Tibial artery (tissue), 4 donors: ENCODE measurements at regions not wholly inside any gene's neighbourhood (a gene's known extent, or its start where the extent isn't known, plus 50 kb on each side); places are given as distances from the start of the nearest gene placed in this dataset.

Source experiments
- DNase-seq, 2 donors: peaks; one replicate each; pipeline ENCODE4 v3.0.0-alpha.2; 2019
- H3K27ac ChIP-seq, 2 donors: fragments of 200-600 bp; sonication (generic) in 1 of 2; 1 replicate in 1 of 2; 2 replicates in 1 of 2; pipeline ENCODE4 v1.5.1; 2018 to 2019; ENCODE audit warnings: mild to moderate bottlenecking in 1 of 2
- H3K27me3 ChIP-seq, 2 donors: fragments of 200-600 bp; sonication (generic) in 1 of 2; one replicate each; pipeline versions ENCODE4 v1.5.1 to v1.6.0; 2016 to 2019
- H3K36me3 ChIP-seq, 3 donors: fragments of 200-600 bp; sonication (generic) in 2 of 3; one replicate each; pipeline ENCODE4 v1.5.1; 2016 to 2019; ENCODE audit warnings: mild to moderate bottlenecking in 2 of 3
- H3K4me1 ChIP-seq, 4 donors: fragments of 200-600 bp; sonication (generic) in 2 of 4; 1 replicate in 3 of 4; 2 replicates in 1 of 4; pipeline ENCODE4 v1.5.1; 2016 to 2019
- H3K4me3 ChIP-seq, 2 donors: fragments of 200-600 bp; sonication (generic) in 1 of 2; 1 replicate in 1 of 2; 2 replicates in 1 of 2; pipeline ENCODE4 v1.5.1; 2018 to 2019; ENCODE audit warnings: mild to moderate bottlenecking in 2 of 2
- H3K9me3 ChIP-seq, 3 donors: fragments of 200-600 bp; sonication (generic) in 1 of 3; one replicate each; pipeline ENCODE4 v1.5.1; 2016 to 2019
- intact Hi-C: fragments of 100-400 bp; cut with DNase I; formaldehyde crosslinking; loops from one replicate; pipeline ENCODE4 v1.15.0; 2023; ENCODE audit warnings: low total_unique reads
- TF ChIP-seq, protein P1 (sequence below), 2 experiments: fragments of 200-600 bp in 1 of 2; fragments of 450-650 bp in 1 of 2; IDR thresholded peaks; one replicate each; pipeline ENCODE4 v1.5.1; 2017 to 2019; ENCODE audit warnings: antibody characterized with exemption in 2 of 2, mild to moderate bottlenecking in 1 of 2, moderate library complexity in 1 of 2

DNA sequence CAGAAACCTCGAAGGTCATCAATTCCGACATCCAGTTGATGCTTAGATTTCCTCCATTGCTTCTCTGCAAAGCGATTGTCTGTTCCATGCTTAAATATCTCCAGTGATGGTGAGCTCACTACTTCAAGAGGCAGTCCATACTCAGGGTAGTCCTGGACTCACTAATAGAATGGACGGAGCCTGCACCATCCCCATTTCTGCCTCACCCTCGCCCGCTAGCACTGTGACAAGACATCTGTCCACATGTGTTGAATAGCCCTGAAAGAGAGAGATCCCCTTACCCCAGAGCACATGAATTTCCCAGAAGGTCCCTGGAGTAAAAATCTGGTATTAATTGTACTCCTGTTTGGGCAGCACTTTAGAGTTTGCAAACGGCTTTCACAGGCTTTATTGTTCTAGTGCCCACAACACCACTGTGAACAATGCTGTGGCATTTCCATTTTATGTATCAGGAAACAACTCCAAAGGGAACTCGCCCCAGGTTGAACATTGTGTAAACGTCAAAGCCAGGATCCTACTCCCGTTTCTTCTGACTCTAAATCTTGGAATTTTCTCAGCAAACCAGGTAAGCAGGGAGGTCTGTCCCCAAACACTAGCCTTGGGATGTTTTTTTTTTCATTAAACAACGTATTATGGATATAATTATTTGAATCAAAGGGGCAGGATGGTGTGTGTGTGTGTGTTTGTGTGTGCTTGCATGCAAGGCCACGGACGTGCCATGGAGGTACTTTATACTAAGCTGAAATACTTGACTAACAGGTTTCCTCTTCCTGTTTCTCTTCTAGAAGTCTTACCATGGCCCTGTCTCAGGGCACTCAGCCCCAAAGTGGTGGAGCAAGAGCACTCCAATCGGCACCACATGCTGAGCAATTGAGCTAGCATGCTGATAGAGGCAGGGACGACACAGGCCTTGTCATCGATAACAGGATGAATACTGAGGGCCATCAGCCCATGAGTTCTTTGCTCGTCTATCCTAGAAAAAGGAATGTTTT lies 198.3 kb downstream of the OPA1 start:
- no peaks in the 10 kb centered on the region for H3K9me3 ChIP-seq
- TF ChIP-seq, protein P1, sequence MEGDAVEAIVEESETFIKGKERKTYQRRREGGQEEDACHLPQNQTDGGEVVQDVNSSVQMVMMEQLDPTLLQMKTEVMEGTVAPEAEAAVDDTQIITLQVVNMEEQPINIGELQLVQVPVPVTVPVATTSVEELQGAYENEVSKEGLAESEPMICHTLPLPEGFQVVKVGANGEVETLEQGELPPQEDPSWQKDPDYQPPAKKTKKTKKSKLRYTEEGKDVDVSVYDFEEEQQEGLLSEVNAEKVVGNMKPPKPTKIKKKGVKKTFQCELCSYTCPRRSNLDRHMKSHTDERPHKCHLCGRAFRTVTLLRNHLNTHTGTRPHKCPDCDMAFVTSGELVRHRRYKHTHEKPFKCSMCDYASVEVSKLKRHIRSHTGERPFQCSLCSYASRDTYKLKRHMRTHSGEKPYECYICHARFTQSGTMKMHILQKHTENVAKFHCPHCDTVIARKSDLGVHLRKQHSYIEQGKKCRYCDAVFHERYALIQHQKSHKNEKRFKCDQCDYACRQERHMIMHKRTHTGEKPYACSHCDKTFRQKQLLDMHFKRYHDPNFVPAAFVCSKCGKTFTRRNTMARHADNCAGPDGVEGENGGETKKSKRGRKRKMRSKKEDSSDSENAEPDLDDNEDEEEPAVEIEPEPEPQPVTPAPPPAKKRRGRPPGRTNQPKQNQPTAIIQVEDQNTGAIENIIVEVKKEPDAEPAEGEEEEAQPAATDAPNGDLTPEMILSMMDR (IDR thresholded peaks at IDR 0.05): no peak
- H3K4me3 ChIP-seq: no peak overlapping the region
- no peaks in the 10 kb centered on the region for H3K4me1 ChIP-seq
- peaks cover 0 to 38% of the 10 kb centered on the region in 2 donors for H3K27me3 ChIP-seq
- no peak for DNase-seq
- intact Hi-C loops: no loop called here
- no peaks in the 10 kb centered on the region for H3K36me3 ChIP-seq
- H3K27ac ChIP-seq: no peak overlapping the region

DNA sequence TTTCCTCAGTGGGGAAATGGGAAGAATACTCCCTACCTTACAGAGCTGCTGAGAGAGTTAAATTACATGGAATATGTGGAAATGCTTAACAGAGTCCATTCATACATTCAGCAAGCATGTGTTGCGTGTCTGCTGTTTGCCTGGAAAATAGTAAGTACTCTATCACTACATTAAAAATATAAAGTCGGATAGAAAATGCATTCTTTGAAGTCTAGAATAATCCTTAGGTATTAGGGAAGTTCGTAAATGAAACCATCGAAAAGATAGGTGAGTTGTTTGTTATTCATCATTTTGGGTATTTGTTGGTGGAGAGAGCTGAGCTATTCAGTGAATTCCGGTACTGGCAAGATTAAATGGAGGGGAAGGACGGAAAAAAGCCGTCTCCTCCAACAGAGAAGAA lies 200.1 kb downstream of the OPA1 start:
- intact Hi-C loops: no loop called here
- TF ChIP-seq, protein P1 (IDR thresholded peaks at IDR 0.05): no peak

GRCh38 chr3:193794002-193794881 lies 201.2 kb downstream of the OPA1 start:
- TF ChIP-seq, protein P1 (IDR thresholded peaks at IDR 0.05): no peak
- intact Hi-C loops: no loop called here
- DNase-seq: no peak

More for the DNA sequence above, 200.1 kb downstream of the OPA1 start:
- Histone ChIP-seq H3K4me3 (no peak overlapping the region), H3K9me3 (no peaks in the 10 kb centered on the region), H3K4me1 (no peaks in the 10 kb centered on the region), H3K27me3 (peaks cover 0 to 24% of the 10 kb centered on the region in 2 donors), H3K27ac (no peak overlapping the region), H3K36me3 (no peaks in the 10 kb centered on the region)
- no peak for DNase-seq

DNA sequence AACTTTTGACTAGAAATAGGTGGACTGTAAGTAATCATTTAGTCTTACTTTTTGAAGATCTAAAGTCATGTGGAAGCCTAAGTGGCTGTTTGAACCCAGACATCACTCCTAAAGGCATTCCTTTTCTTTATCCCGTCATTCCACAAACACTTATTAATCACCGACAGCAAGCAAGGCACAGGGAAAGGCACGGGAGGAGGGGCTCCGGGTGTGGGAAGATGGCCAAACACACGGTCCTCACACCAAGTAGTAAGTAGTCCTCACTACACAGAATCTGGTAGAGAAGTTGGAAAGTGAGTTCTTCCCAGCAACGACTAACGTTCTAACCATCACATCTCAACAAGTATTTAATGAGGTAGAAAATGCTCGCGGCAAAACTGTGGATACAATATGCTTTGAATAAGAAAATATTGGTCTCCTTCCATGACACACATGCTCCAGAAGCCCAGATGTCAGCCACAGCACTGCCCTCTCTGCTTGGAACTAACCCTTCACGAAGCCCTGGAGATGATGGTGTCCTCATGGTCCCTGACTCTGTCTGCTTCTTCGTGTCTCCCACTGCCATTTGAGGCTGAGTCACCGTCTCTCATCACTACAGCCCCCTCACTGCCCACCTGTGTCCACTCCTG lies 202.2 kb downstream of the OPA1 start:
- intact Hi-C loops: no loop called here
- no peak for DNase-seq
- TF ChIP-seq, protein P1 (IDR thresholded peaks at IDR 0.05): no peak
- no peaks in the 10 kb centered on the region for H3K36me3 ChIP-seq
- peaks cover 0 to 21% of the 10 kb centered on the region in 2 donors for H3K27me3 ChIP-seq
- no peaks in the 10 kb centered on the region for H3K4me1 ChIP-seq
- no peak overlapping the region for H3K4me3 ChIP-seq
- no peaks in the 10 kb centered on the region for H3K9me3 ChIP-seq
- H3K27ac ChIP-seq: no peak overlapping the region

More at GRCh38 chr3:193794002-193794881, 201.2 kb downstream of the OPA1 start:
- Histone ChIP-seq H3K27me3 (peaks cover 0 to 21% of the 10 kb centered on the region in 2 donors), H3K27ac (no peak overlapping the region), H3K36me3 (no peaks in the 10 kb centered on the region), H3K4me1 (no peaks in the 10 kb centered on the region), H3K4me3 (no peak overlapping the region), H3K9me3 (no peaks in the 10 kb centered on the region)

DNA sequence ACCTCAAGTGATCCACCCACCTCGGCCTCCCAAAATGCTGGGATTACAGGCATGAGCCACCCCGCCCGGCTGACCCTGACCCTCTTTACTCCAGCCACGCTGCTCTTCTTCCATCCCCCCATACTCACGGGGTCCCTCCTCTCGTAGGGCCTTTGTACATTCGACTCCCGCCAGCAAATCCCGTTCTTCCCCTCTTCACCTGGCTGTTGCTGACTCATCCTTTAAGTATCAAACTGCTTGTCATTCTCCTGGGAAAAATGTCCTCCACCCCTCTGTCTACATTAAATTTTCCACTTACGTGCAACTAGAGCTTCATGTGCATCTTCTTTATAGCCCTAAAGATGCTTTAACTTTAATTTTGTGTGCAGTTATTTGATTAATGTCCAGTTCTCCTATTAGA lies 203.1 kb downstream of the OPA1 start:
- no peaks in the 10 kb centered on the region for H3K9me3 ChIP-seq
- no peaks in the 10 kb centered on the region for H3K4me1 ChIP-seq
- H3K27me3 ChIP-seq: peaks cover 0 to 20% of the 10 kb centered on the region in 2 donors
- no peak overlapping the region for H3K27ac ChIP-seq
- no peak overlapping the region for H3K4me3 ChIP-seq
- intact Hi-C loops: no loop called here
- TF ChIP-seq, protein P1 (IDR thresholded peaks at IDR 0.05): no peak
- DNase-seq: no peak
- H3K36me3 ChIP-seq: no peaks in the 10 kb centered on the region
